ENCODE measurements at regions not wholly inside any gene's neighbourhood (a gene's known extent, or its start where the extent isn't known, plus 50 kb on each side); places are given as distances from the start of the nearest gene placed in this dataset.

DNA sequence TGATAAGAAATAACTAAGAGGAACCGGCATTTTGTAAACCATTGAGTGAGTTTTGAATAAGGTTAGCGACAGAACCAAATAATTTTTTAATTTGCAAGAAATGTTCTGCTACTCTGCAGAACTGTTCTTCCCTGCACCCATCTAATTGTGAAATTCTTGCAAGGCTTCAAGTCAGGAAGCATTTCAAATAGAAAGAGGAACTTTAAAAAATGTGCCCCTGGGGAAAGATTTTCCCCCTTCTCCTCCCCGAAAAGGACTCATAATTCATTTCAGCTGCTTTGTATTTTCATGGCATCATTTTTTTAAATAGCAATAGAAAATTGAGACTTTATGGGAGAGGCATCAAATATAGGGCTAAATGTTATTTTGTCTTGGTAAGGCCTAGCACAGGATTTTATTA lies 180.9 kb upstream of the ANKRD55 start:
- TF ChIP-seq, protein P1, sequence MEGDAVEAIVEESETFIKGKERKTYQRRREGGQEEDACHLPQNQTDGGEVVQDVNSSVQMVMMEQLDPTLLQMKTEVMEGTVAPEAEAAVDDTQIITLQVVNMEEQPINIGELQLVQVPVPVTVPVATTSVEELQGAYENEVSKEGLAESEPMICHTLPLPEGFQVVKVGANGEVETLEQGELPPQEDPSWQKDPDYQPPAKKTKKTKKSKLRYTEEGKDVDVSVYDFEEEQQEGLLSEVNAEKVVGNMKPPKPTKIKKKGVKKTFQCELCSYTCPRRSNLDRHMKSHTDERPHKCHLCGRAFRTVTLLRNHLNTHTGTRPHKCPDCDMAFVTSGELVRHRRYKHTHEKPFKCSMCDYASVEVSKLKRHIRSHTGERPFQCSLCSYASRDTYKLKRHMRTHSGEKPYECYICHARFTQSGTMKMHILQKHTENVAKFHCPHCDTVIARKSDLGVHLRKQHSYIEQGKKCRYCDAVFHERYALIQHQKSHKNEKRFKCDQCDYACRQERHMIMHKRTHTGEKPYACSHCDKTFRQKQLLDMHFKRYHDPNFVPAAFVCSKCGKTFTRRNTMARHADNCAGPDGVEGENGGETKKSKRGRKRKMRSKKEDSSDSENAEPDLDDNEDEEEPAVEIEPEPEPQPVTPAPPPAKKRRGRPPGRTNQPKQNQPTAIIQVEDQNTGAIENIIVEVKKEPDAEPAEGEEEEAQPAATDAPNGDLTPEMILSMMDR (IDR thresholded peaks at IDR 0.05), result no peak
- TF ChIP-seq POLR2A (IDR thresholded peaks at IDR 0.05) (no peak), EP300 (IDR thresholded peaks at IDR 0.05) (no peak)

Data from stomach (tissue), 4 donors.